GM12878 (cell line): ENCODE measurements at regions not wholly inside any gene's neighbourhood (a gene's known extent, or its start where the extent isn't known, plus 50 kb on each side); places are given as distances from the start of the nearest gene placed in this dataset.

Source experiments
- GABPA ChIP-seq: IDR thresholded peaks from 2 replicates; pipeline ENCODE4 v1.6.1; 2014; ENCODE audit warnings: antibody characterized with exemption, low read depth, mild to moderate bottlenecking, inconsistent platforms
- HCFC1 ChIP-seq: fragments of 150-350 bp; IDR thresholded peaks from 2 replicates; pipeline ENCODE4 v1.6.1; 2014; ENCODE audit warnings: low read length
- NFYB ChIP-seq: IDR thresholded peaks from 2 replicates; pipeline ENCODE4 v1.6.1; 2011; ENCODE audit warnings: low read depth, mild to moderate bottlenecking, low read length, improper control_type of control experiment, moderate library complexity; ENCODE audit not compliant: insufficient read depth
- POLR2AphosphoS5 ChIP-seq: IDR thresholded peaks from 2 replicates; pipeline ENCODE4 v1.6.1; 2011; ENCODE audit warnings: mild to moderate bottlenecking, low read length, inconsistent platforms
- RCOR1 ChIP-seq: conservative IDR thresholded peaks from 2 replicates; pipeline ENCODE4 v1.6.1; 2012; ENCODE audit warnings: low read depth, low read length, improper control_type of control experiment
- SMC3 ChIP-seq: IDR thresholded peaks from 2 replicates; pipeline ENCODE4 v1.6.1; 2011; ENCODE audit warnings: low read length, improper control_type of control experiment, borderline replicate concordance
- SPI1 ChIP-seq: IDR thresholded peaks from 2 replicates; pipeline ENCODE4 v1.6.1; 2011; ENCODE audit warnings: low read depth, mild to moderate bottlenecking, low read length, moderate library complexity, borderline replicate concordance; ENCODE audit not compliant: insufficient read depth
- TCF7 ChIP-seq: IDR thresholded peaks from 2 replicates; pipeline ENCODE4 v1.6.1; 2014; ENCODE audit warnings: antibody characterized with exemption, borderline replicate concordance
- TF ChIP-seq, protein P1 (sequence below), 3 experiments: IDR thresholded peaks in 2 of 3; conservative IDR thresholded peaks in 1 of 3; 2 replicates each; pipeline ENCODE4 v1.5.1; 2011; ENCODE audit warnings: low read depth in 3 of 3, low read length in 3 of 3, mild to moderate bottlenecking in 3 of 3, control low read depth in 2 of 3, moderate library complexity in 2 of 3, inconsistent platforms in 1 of 3, mixed read lengths in 1 of 3; ENCODE audit not compliant: control insufficient read depth in 2 of 3, insufficient read depth in 1 of 3; ENCODE audit errors: extremely low read depth in 1 of 3
- TF ChIP-seq, protein P2 (sequence below): fragments of 450-650 bp; IDR thresholded peaks from 2 replicates; pipeline ENCODE4 v1.6.1; 2017; ENCODE audit warnings: mild to moderate bottlenecking
- TF ChIP-seq, protein P3 (sequence below): IDR thresholded peaks from 2 replicates; pipeline ENCODE4 v1.6.1; 2011; ENCODE audit warnings: mild to moderate bottlenecking, low read depth, low read length, moderate library complexity; ENCODE audit not compliant: insufficient replicate concordance

DNA sequence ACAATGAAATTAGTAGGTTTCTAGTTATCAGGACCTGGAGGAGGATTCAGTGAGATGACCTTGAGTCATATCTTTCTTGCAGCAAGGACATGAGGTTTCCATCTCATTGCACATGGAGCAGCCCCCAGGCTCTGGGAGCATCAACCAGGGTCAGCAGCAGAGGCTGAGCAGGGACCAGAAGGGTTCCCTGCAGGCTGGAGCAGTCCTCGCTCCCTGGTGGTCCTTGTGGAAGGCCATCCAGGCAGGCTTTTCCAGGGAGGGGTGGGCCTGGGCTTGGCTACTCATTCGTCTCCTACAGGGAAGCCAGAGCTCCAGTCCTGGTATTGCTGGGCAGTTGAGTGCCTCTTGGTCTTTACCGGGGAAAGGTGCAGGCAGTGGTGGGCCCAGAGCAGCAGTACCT lies 587.5 kb downstream of the GLRX3 start:
- TF ChIP-seq SPI1 (no peak), GABPA (no peak), RCOR1 (no peak), POLR2AphosphoS5 (no peak), TCF7 (no peak), SMC3 (no peak), NFYB (no peak), HCFC1 (no peak)
- TF ChIP-seq, protein P1, sequence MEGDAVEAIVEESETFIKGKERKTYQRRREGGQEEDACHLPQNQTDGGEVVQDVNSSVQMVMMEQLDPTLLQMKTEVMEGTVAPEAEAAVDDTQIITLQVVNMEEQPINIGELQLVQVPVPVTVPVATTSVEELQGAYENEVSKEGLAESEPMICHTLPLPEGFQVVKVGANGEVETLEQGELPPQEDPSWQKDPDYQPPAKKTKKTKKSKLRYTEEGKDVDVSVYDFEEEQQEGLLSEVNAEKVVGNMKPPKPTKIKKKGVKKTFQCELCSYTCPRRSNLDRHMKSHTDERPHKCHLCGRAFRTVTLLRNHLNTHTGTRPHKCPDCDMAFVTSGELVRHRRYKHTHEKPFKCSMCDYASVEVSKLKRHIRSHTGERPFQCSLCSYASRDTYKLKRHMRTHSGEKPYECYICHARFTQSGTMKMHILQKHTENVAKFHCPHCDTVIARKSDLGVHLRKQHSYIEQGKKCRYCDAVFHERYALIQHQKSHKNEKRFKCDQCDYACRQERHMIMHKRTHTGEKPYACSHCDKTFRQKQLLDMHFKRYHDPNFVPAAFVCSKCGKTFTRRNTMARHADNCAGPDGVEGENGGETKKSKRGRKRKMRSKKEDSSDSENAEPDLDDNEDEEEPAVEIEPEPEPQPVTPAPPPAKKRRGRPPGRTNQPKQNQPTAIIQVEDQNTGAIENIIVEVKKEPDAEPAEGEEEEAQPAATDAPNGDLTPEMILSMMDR (IDR thresholded peaks at IDR 0.05 in 2 of 3, conservative IDR thresholded peaks at IDR 0.05 in 1 of 3; ENCODE audit: control insufficient read depth in 2 of 3, extremely low read depth in 1 of 3, insufficient read depth in 1 of 3, low read depth in 3 of 3, low read length in 3 of 3), result no peak
- TF ChIP-seq, protein P2, sequence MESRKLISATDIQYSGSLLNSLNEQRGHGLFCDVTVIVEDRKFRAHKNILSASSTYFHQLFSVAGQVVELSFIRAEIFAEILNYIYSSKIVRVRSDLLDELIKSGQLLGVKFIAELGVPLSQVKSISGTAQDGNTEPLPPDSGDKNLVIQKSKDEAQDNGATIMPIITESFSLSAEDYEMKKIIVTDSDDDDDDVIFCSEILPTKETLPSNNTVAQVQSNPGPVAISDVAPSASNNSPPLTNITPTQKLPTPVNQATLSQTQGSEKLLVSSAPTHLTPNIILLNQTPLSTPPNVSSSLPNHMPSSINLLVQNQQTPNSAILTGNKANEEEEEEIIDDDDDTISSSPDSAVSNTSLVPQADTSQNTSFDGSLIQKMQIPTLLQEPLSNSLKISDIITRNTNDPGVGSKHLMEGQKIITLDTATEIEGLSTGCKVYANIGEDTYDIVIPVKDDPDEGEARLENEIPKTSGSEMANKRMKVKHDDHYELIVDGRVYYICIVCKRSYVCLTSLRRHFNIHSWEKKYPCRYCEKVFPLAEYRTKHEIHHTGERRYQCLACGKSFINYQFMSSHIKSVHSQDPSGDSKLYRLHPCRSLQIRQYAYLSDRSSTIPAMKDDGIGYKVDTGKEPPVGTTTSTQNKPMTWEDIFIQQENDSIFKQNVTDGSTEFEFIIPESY, result no peak
- TF ChIP-seq, protein P3, sequence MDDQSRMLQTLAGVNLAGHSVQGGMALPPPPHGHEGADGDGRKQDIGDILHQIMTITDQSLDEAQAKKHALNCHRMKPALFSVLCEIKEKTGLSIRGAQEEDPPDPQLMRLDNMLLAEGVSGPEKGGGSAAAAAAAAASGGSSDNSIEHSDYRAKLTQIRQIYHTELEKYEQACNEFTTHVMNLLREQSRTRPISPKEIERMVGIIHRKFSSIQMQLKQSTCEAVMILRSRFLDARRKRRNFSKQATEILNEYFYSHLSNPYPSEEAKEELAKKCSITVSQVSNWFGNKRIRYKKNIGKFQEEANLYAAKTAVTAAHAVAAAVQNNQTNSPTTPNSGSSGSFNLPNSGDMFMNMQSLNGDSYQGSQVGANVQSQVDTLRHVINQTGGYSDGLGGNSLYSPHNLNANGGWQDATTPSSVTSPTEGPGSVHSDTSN, result no peak
